A549 (cell line): ENCODE measurements at regions not wholly inside any gene's neighbourhood (a gene's known extent, or its start where the extent isn't known, plus 50 kb on each side); places are given as distances from the start of the nearest gene placed in this dataset.
"Not testable (repeated sequence)": the region's sequence is repeated elsewhere in the genome, so short reads cannot be mapped to it uniquely, and the experiment has no call there.

Source experiments
- ATAC-seq, 2 experiments: fragments of 200-7000 bp in 1 of 2; fragments of >200 bp in 1 of 2; cut with Nextera tagmentation in 1 of 2; cut with Tn5 transposase in 1 of 2; 3 replicates each; pipeline versions ENCODE4 v1.8.0 to v1.9.1; 2018 to 2020; ENCODE audit warnings: mild to moderate bottlenecking in 1 of 2, moderate library complexity in 1 of 2
- CTCF ChIA-PET: fragments of 300-600 bp; sonication (Branson Sonifier 250); formaldehyde crosslinking; extraction: SDS; loops from one replicate; lab custom pipeline; 2021; ENCODE audit warnings: antibody characterized with exemption, inconsistent platforms; lab: Yijun Ruan, JAX
- POLR2A ChIA-PET: fragments of 350-600 bp; formaldehyde crosslinking; extraction: SDS; loops from one replicate; lab custom pipeline; 2021; ENCODE audit warnings: antibody characterized with exemption, inconsistent platforms; lab: Yijun Ruan, JAX
- DNase-seq, 2 experiments: peaks; one replicate each; pipeline versions ENCODE4 v3.0.0 to v3.0.0-alpha.2; 2011 to 2016; ENCODE audit warnings: low read depth in 1 of 2, low spot score in 1 of 2
- FAIRE-seq: peaks from 2 replicates; lab custom pipeline; 2011; peaks lifted over from hg19 to GRCh38; lab: Jason Lieb, UNC
- H3K27ac ChIP-seq, 2 experiments: fragments of >200 bp; sonication (Bioruptor Twin); formaldehyde crosslinking; 3 replicates each; pipeline ENCODE4 v1.5.1; 2016 to 2017
- H3K4me1 ChIP-seq: fragments of >200 bp; sonication (Bioruptor Twin); formaldehyde crosslinking; 3 replicates; pipeline ENCODE4 v1.6.1; 2016
- H3K4me2 ChIP-seq: fragments of >200 bp; sonication (Bioruptor Twin); formaldehyde crosslinking; 3 replicates; pipeline ENCODE4 v1.6.1; 2016
- H3K4me3 ChIP-seq: fragments of >200 bp; sonication (Bioruptor Twin); formaldehyde crosslinking; 3 replicates; pipeline ENCODE4 v1.5.1; 2016
- H3K9me3 ChIP-seq: fragments of >200 bp; sonication (Bioruptor Twin); formaldehyde crosslinking; 3 replicates; pipeline ENCODE4 v1.6.1; 2016
- BCL3 ChIP-seq: fragments of >200 bp; sonication (Bioruptor Twin); formaldehyde crosslinking; IDR thresholded peaks from 3 replicates; pipeline ENCODE4 v1.6.1; 2016
- CBX2 ChIP-seq: fragments of 200-600 bp; sonication (generic); IDR thresholded peaks from 2 replicates; pipeline ENCODE4 v1.6.1; 2016; ENCODE audit warnings: low read depth, mild to moderate bottlenecking, borderline replicate concordance
- CEBPB ChIP-seq, 2 experiments: fragments of >200 bp in 1 of 2; sonication (Bioruptor Twin) in 1 of 2; formaldehyde crosslinking in 1 of 2; IDR thresholded peaks; 2 replicates each; pipeline ENCODE4 v1.6.1; 2012 to 2016
- CHD2 ChIP-seq: fragments of 150-350 bp; IDR thresholded peaks from 2 replicates; pipeline ENCODE4 v1.6.1; 2014; ENCODE audit warnings: low read length; ENCODE audit not compliant: partially characterized antibody
- EHMT2 ChIP-seq: fragments of 200-600 bp; sonication (generic); IDR thresholded peaks from 2 replicates; pipeline ENCODE4 v1.6.1; 2016; ENCODE audit warnings: antibody characterized with exemption, low read depth, mild to moderate bottlenecking, moderate library complexity
- FOSB ChIP-seq: fragments of 250-450 bp; sonication (Bioruptor Pico); IDR thresholded peaks from 2 replicates; pipeline ENCODE4 v1.5.0; 2020; ENCODE audit warnings: mild to moderate bottlenecking, moderate library complexity
- FOSL2 ChIP-seq, 2 experiments: fragments of 450-650 bp in 1 of 2; fragments of >200 bp in 1 of 2; sonication (Bioruptor Twin) in 1 of 2; formaldehyde crosslinking; IDR thresholded peaks; 2 replicates each; pipeline versions ENCODE4 v1.5.0 to v1.6.1; 2016 to 2020; ENCODE audit warnings: mild to moderate bottlenecking in 1 of 2, moderate library complexity in 1 of 2
- FOXS1 ChIP-seq: fragments of 250-450 bp; sonication (Bioruptor Pico); IDR thresholded peaks from 2 replicates; pipeline ENCODE4 v1.5.0; 2020; ENCODE audit warnings: mild to moderate bottlenecking, moderate library complexity
- HES2 ChIP-seq: fragments of >200 bp; sonication (Bioruptor Twin); formaldehyde crosslinking; IDR thresholded peaks from 2 replicates; pipeline ENCODE4 v1.6.1; 2016
- HOXA7 ChIP-seq: fragments of 250-450 bp; sonication (Bioruptor Pico); IDR thresholded peaks from 2 replicates; pipeline ENCODE4 v1.5.0; 2020; ENCODE audit warnings: mild to moderate bottlenecking, moderate library complexity
- HOXB13 ChIP-seq: fragments of 250-450 bp; sonication (Bioruptor Pico); IDR thresholded peaks from 2 replicates; pipeline ENCODE4 v1.5.0; 2020; ENCODE audit warnings: low read depth, mild to moderate bottlenecking, moderate library complexity
- JUN ChIP-seq, 2 experiments: fragments of >200 bp; sonication (Bioruptor Twin); formaldehyde crosslinking; IDR thresholded peaks; 2 replicates in 1 of 2; 3 replicates in 1 of 2; pipeline ENCODE4 v1.6.1; 2016 to 2017
- KDM1A ChIP-seq: fragments of 200-600 bp; sonication (generic); IDR thresholded peaks from 2 replicates; pipeline ENCODE4 v1.6.1; 2016; ENCODE audit warnings: low read depth, mild to moderate bottlenecking
- MAFK ChIP-seq: fragments of 450-650 bp; IDR thresholded peaks from 2 replicates; pipeline ENCODE4 v1.6.1; 2014; ENCODE audit not compliant: partially characterized antibody
- MAX ChIP-seq: IDR thresholded peaks from 2 replicates; pipeline ENCODE4 v1.6.1; 2012
- NPAS2 ChIP-seq: fragments of 250-450 bp; sonication (Bioruptor Pico); IDR thresholded peaks from 2 replicates; pipeline ENCODE4 v1.8.0; 2022; ENCODE audit warnings: mild to moderate bottlenecking, moderate library complexity, borderline replicate concordance
- PBX3 ChIP-seq: IDR thresholded peaks from 2 replicates; pipeline ENCODE4 v1.6.1; 2012
- POLR2A ChIP-seq: IDR thresholded peaks from 2 replicates; pipeline ENCODE4 v1.6.1; 2012; ENCODE audit warnings: mild to moderate bottlenecking, low read length
- POLR2AphosphoS2 ChIP-seq: conservative IDR thresholded peaks from 2 replicates; pipeline ENCODE4 v1.6.1; 2012; ENCODE audit warnings: low read length, improper control_type of control experiment, inconsistent platforms
- RAD21 ChIP-seq, 2 experiments: fragments of >200 bp in 1 of 2; sonication (Bioruptor Twin) in 1 of 2; formaldehyde crosslinking in 1 of 2; IDR thresholded peaks in 1 of 2; conservative IDR thresholded peaks in 1 of 2; 2 replicates in 1 of 2; 3 replicates in 1 of 2; pipeline ENCODE4 v1.6.1; 2012 to 2018; ENCODE audit warnings: inconsistent platforms in 1 of 2
- RCOR1 ChIP-seq: fragments of 150-350 bp; IDR thresholded peaks from 2 replicates; pipeline ENCODE4 v1.6.1; 2014; ENCODE audit warnings: antibody characterized with exemption, low read length, low read depth
- RFX5 ChIP-seq: fragments of 450-650 bp; IDR thresholded peaks from 2 replicates; pipeline ENCODE4 v1.7.1; 2014; ENCODE audit warnings: antibody characterized with exemption, mild to moderate bottlenecking, moderate library complexity
- RNF2 ChIP-seq: fragments of 200-600 bp; sonication (generic); IDR thresholded peaks from 2 replicates; pipeline ENCODE4 v1.6.1; 2016; ENCODE audit warnings: low read depth, mild to moderate bottlenecking, antibody characterized with exemption, moderate library complexity, borderline replicate concordance
- SREBF2 ChIP-seq: fragments of 450-650 bp; IDR thresholded peaks from 2 replicates; pipeline ENCODE4 v1.6.1; 2014; ENCODE audit warnings: mild to moderate bottlenecking, moderate library complexity
- TP53 ChIP-seq: fragments of 250-450 bp; sonication (Bioruptor Pico); IDR thresholded peaks from 2 replicates; pipeline ENCODE4 v1.5.0; 2021; ENCODE audit warnings: mild to moderate bottlenecking, moderate library complexity
- ZC3H11A ChIP-seq: fragments of 450-650 bp; IDR thresholded peaks from 2 replicates; pipeline ENCODE4 v1.6.1; 2014; ENCODE audit warnings: antibody characterized with exemption, mild to moderate bottlenecking
- ZFP36 ChIP-seq: fragments of 450-650 bp; IDR thresholded peaks from 2 replicates; pipeline ENCODE4 v1.6.1; 2014; ENCODE audit warnings: borderline replicate concordance; ENCODE audit not compliant: partially characterized antibody
- WGBS: methylation state at CpG from one replicate; pipeline ENCODE4 v1.1.6; 2017; ENCODE audit errors: missing lambda C conversion rate; 5-methylcytosine and 5-hydroxymethylcytosine counted together
- TF ChIP-seq, protein P1 (sequence below): IDR thresholded peaks from 2 replicates; pipeline ENCODE4 v1.6.1; 2012; ENCODE audit warnings: low read depth, borderline replicate concordance
- TF ChIP-seq, protein P2 (sequence below): fragments of 250-450 bp; sonication (Bioruptor Pico); IDR thresholded peaks from 2 replicates; pipeline ENCODE4 v1.5.0; 2020; ENCODE audit warnings: low read depth, mild to moderate bottlenecking, moderate library complexity
- TF ChIP-seq, protein P3 (sequence below): fragments of 250-450 bp; sonication (Bioruptor Pico); IDR thresholded peaks from 2 replicates; pipeline ENCODE4 v1.5.0; 2021; ENCODE audit warnings: mild to moderate bottlenecking, moderate library complexity, borderline replicate concordance

DNA sequence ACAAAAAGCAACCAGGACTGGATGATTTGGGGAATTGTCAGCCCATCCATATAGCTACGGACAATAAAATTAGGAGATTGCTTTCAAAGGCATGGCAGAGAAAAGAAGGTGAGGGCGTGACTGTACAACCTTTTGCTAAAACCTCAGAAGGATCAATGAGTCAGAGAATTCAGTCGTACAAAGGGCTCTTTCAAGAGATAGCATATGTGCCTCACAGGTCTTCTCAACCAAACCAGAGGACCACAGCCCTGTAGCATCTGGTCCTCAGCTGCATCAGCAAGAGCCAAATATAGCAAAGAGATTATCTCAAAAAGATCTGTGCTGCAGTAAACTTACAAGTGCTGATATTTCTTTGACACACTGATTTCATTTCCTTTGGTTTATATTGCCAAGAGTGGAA is 149.9 kb upstream of the RAB6C start:
- ATAC-seq, result no peak

GRCh38 chr2:129831018-129831417 is 148.4 kb upstream of the RAB6C start:
- no peak for FAIRE-seq
- TF ChIP-seq CEBPB (IDR thresholded peaks at IDR 0.05) (no peak), ZFP36 (no peak), FOXS1 (no peak), MAX (no peak), HOXB13 (no peak), EHMT2 (no peak), ZC3H11A (no peak), POLR2AphosphoS2 (no peak), CBX2 (no peak), RCOR1 (no peak), HES2 (no peak), RAD21 (conservative IDR thresholded peaks at IDR 0.05 in 1 of 2, IDR thresholded peaks at IDR 0.05 in 1 of 2) (no peak), MAFK (no peak), BCL3 (no peak), SREBF2 (no peak), FOSB (CRISPR knock-in tag) (no peak), JUN (IDR thresholded peaks at IDR 0.05) (no peak)
- TF ChIP-seq, protein P1, sequence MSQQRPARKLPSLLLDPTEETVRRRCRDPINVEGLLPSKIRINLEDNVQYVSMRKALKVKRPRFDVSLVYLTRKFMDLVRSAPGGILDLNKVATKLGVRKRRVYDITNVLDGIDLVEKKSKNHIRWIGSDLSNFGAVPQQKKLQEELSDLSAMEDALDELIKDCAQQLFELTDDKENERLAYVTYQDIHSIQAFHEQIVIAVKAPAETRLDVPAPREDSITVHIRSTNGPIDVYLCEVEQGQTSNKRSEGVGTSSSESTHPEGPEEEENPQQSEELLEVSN, result no peak
- TF ChIP-seq, all 56 proteins: peak for 0
- Histone ChIP-seq H3K4me3 (no peak overlapping the region), H3K4me2 (no peak overlapping the region), H3K4me1 (no peaks in the 10 kb centered on the region), H3K27ac (no peak overlapping the region), H3K9me3 (peaks cover 8% of the 10 kb centered on the region; the same call in 1 of the 3 replicates)
- ChIA-PET CTCF (no interaction called here), POLR2A (no interaction called here)
- DNase-seq, result no peak
- no peak for ATAC-seq
- WGBS, result 4% methylated on average over 2 of the region's 2 CpGs

More for the DNA sequence above, 149.9 kb upstream of the RAB6C start:
- POLR2A ChIA-PET, result no interaction called here
- no peak for DNase-seq
- Histone ChIP-seq H3K27ac (no peak overlapping the region), H3K4me1 (no peaks in the 10 kb centered on the region), H3K4me3 (no peak overlapping the region), H3K4me2 (no peak overlapping the region), H3K9me3 (peaks cover 8% of the 10 kb centered on the region; the same call in 1 of the 3 replicates)
- no peak for FAIRE-seq
- TF ChIP-seq TP53 (CRISPR knock-in tag) (no peak), EHMT2 (no peak), NPAS2 (no peak), JUN (IDR thresholded peaks at IDR 0.05) (no peak), RNF2 (no peak), CHD2 (no peak), POLR2A (no peak), PBX3 (no peak), HES2 (no peak), HOXA7 (CRISPR knock-in tag) (no peak), FOSL2 (IDR thresholded peaks at IDR 0.05) (no peak), FOSL2 (CRISPR knock-in tag; IDR thresholded peaks at IDR 0.05) (no peak), KDM1A (no peak), RFX5 (no peak), ZC3H11A (no peak), RAD21 (conservative IDR thresholded peaks at IDR 0.05 in 1 of 2, IDR thresholded peaks at IDR 0.05 in 1 of 2) (no peak), MAFK (no peak)
- TF ChIP-seq, protein P2, sequence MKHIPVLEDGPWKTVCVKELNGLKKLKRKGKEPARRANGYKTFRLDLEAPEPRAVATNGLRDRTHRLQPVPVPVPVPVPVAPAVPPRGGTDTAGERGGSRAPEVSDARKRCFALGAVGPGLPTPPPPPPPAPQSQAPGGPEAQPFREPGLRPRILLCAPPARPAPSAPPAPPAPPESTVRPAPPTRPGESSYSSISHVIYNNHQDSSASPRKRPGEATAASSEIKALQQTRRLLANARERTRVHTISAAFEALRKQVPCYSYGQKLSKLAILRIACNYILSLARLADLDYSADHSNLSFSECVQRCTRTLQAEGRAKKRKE, result no peak
- TF ChIP-seq, protein P3, sequence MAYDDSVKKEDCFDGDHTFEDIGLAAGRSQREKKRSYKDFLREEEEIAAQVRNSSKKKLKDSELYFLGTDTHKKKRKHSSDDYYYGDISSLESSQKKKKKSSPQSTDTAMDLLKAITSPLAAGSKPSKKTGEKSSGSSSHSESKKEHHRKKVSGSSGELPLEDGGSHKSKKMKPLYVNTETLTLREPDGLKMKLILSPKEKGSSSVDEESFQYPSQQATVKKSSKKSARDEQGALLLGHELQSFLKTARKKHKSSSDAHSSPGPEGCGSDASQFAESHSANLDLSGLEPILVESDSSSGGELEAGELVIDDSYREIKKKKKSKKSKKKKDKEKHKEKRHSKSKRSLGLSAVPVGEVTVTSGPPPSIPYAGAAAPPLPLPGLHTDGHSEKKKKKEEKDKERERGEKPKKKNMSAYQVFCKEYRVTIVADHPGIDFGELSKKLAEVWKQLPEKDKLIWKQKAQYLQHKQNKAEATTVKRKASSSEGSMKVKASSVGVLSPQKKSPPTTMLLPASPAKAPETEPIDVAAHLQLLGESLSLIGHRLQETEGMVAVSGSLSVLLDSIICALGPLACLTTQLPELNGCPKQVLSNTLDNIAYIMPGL (CRISPR knock-in tag), result no peak
- CTCF ChIA-PET, result no interaction called here
- WGBS, result 5% methylated on average over 3 of the region's 3 CpGs

- not testable (repeated sequence) for H3K27ac ChIP-seq
These were observed 146.0 kb upstream of the RAB6C start for GRCh38 chr2:129833465-129833864.

More at GRCh38 chr2:129833465-129833864, 146.0 kb upstream of the RAB6C start:
- DNase-seq, H3K4me2 ChIP-seq, H3K4me1 ChIP-seq, ATAC-seq, H3K9me3 ChIP-seq, H3K4me3 ChIP-seq, POLR2A ChIA-PET, FAIRE-seq: not testable (repeated sequence)
- CTCF ChIA-PET, result interaction anchor here (0.6 kb wide), 1 partner anchor 1601 kb away, joined by 3 read pairs; no protein-coding TSS in a partner anchor
- WGBS, result 43% methylated on average over 4 of the region's 20 CpGs
